Mesothelial cell of epicardium (in vitro differentiated cells): ENCODE measurements at regions not wholly inside any gene's neighbourhood (a gene's known extent, or its start where the extent isn't known, plus 50 kb on each side); places are given as distances from the start of the nearest gene placed in this dataset. TPM values are rescaled to one million over a fixed set of nuclear protein-coding genes. Genes with fewer than 3 reads are reported as not detected.

ENCODE experiments used
- DNase-seq, 2 experiments: peaks; one replicate each; pipeline ENCODE4 v3.0.0; 2021; ENCODE audit warnings: low spot score in 2 of 2; ENCODE audit not compliant: unreplicated experiment in 2 of 2
- H3K27ac Mint-ChIP-seq: 2 replicates; pipeline ENCODE4 v1.8.0; 2021; ENCODE audit warnings: mixed read lengths
- H3K27me3 Mint-ChIP-seq: 2 replicates; pipeline ENCODE4 v1.8.0; 2021; ENCODE audit warnings: low read depth, mixed read lengths
- H3K36me3 Mint-ChIP-seq: 2 replicates; pipeline ENCODE4 v1.8.0; 2021; ENCODE audit warnings: mixed read lengths
- H3K4me1 Mint-ChIP-seq: 2 replicates; pipeline ENCODE4 v1.8.0; 2021; ENCODE audit warnings: mixed read lengths
- H3K4me3 Mint-ChIP-seq: 2 replicates; pipeline ENCODE4 v1.8.0; 2021; ENCODE audit warnings: mild to moderate bottlenecking, moderate library complexity, mixed read lengths
- H3K9me3 Mint-ChIP-seq: 2 replicates; pipeline ENCODE4 v1.8.0; 2021; ENCODE audit warnings: mixed read lengths
- microRNA-seq: library from miRNA; unstranded; fragments of <30 nt; microRNA quantifications from one replicate; pipeline ENCODE4 v1.2.0, GENCODE V29; 2021; ENCODE audit warnings: inconsistent platforms, mixed read lengths
- TF ChIP-seq, protein P1 (sequence below): fragments of 200-600 bp; sonication (generic); IDR thresholded peaks from one replicate; pipeline ENCODE4 v1.5.0; 2021; ENCODE audit warnings: antibody characterized with exemption; ENCODE audit not compliant: unreplicated experiment

- peaks cover 27% of the 10 kb centered on the region for H3K9me3 Mint-ChIP-seq
- no peak overlapping the region for H3K4me3 Mint-ChIP-seq
- no peaks in the 10 kb centered on the region for H3K27me3 Mint-ChIP-seq
- TF ChIP-seq, protein P1, sequence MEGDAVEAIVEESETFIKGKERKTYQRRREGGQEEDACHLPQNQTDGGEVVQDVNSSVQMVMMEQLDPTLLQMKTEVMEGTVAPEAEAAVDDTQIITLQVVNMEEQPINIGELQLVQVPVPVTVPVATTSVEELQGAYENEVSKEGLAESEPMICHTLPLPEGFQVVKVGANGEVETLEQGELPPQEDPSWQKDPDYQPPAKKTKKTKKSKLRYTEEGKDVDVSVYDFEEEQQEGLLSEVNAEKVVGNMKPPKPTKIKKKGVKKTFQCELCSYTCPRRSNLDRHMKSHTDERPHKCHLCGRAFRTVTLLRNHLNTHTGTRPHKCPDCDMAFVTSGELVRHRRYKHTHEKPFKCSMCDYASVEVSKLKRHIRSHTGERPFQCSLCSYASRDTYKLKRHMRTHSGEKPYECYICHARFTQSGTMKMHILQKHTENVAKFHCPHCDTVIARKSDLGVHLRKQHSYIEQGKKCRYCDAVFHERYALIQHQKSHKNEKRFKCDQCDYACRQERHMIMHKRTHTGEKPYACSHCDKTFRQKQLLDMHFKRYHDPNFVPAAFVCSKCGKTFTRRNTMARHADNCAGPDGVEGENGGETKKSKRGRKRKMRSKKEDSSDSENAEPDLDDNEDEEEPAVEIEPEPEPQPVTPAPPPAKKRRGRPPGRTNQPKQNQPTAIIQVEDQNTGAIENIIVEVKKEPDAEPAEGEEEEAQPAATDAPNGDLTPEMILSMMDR: no peak
- H3K36me3 Mint-ChIP-seq: no peaks in the 10 kb centered on the region
- no peak for DNase-seq
- H3K27ac Mint-ChIP-seq: no peak overlapping the region
- no peaks in the 10 kb centered on the region for H3K4me1 Mint-ChIP-seq
Measured at GRCh38 chrX:147180886-147181285, 366.3 kb upstream of the CXorf51A start.

DNA sequence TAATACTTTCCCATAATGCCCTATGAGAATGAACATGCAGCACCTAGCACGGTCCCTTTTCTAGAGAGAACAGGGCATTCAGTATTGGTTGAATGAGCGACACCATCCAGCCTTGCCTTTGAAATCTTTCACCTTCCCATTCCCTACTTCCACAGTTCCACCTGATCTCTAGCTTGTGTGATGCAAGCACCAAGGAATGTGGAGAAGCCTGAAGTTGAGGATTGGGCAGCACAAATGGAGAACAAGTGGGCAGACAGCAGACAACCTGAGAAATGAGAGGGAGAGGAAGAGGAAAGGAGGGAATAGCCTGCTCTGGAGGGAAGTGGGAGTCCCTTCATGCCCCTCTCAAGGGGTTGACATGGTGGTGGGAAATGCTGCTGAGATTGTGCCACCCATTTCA, 365.1 kb upstream of the CXorf51A start:
- Mint-ChIP-seq H3K4me3 (no peak overlapping the region), H3K27me3 (no peaks in the 10 kb centered on the region), H3K9me3 (peaks cover 33% of the 10 kb centered on the region), H3K27ac (no peak overlapping the region), H3K4me1 (no peaks in the 10 kb centered on the region), H3K36me3 (no peaks in the 10 kb centered on the region)
- DNase-seq: no peak
- TF ChIP-seq, protein P1: no peak

- TF ChIP-seq, protein P1: no peak
- no peak for DNase-seq
- Mint-ChIP-seq H3K4me1 (no peaks in the 10 kb centered on the region), H3K36me3 (no peaks in the 10 kb centered on the region), H3K27ac (no peak overlapping the region), H3K27me3 (no peaks in the 10 kb centered on the region), H3K4me3 (no peak overlapping the region), H3K9me3 (peaks cover 43% of the 10 kb centered on the region)
Measured at GRCh38 chrX:147174591-147174990, 360.0 kb upstream of the CXorf51A start.

DNA sequence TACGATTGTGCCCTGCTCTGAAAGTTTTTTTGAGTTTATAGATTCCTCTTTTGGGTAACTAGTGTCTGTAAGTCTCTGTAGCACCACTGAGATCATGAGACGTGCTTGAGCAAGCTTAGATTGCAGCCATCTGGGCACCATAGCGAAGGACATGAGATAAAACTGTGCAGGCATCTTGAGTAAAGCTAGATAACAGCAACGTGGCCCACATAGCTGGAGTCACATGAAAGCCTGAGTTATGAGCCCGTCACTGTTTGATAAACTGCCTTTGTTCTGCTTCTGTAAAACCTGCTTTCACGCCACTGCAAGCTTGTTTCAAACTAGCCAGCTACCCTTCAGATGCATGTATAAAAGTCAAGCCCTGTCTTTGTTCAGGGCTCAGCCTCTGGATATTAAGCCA, 359.1 kb upstream of the CXorf51A start:
- DNase-seq: no peak
- TF ChIP-seq, protein P1: no peak
- no peak overlapping the region for H3K27ac Mint-ChIP-seq
- no peaks in the 10 kb centered on the region for H3K27me3 Mint-ChIP-seq
- H3K4me1 Mint-ChIP-seq: no peaks in the 10 kb centered on the region
- H3K36me3 Mint-ChIP-seq: no peaks in the 10 kb centered on the region
- no peak overlapping the region for H3K4me3 Mint-ChIP-seq
- peaks cover 51% of the 10 kb centered on the region for H3K9me3 Mint-ChIP-seq

- Mint-ChIP-seq H3K36me3 (no peaks in the 10 kb centered on the region), H3K9me3 (peaks cover 53% of the 10 kb centered on the region), H3K4me3 (no peak overlapping the region), H3K27me3 (no peaks in the 10 kb centered on the region), H3K27ac (no peak overlapping the region), H3K4me1 (no peaks in the 10 kb centered on the region)
- TF ChIP-seq, protein P1: no peak
- no peak for DNase-seq
Measured at GRCh38 chrX:147170993-147171392, 356.4 kb upstream of the CXorf51A start.

Small RNA genes in the stretch of these regions (microRNA-seq; reads per million reads assigned to microRNA genes)
- gene MIR513A1: not detected
- gene MIR513A2: not detected
- gene MIR513B: 12.0 reads per million, percentile 35 among the genes with 10 or more reads in this experiment
- 15.0 reads per million, percentile 38 among the genes with 10 or more reads in this experiment for gene MIR513C
